Tibial nerve (tissue), 4 donors: ENCODE measurements at regions not wholly inside any gene's neighbourhood (a gene's known extent, or its start where the extent isn't known, plus 50 kb on each side); places are given as distances from the start of the nearest gene placed in this dataset.

ENCODE experiments used
- DNase-seq, 2 donors: peaks; one replicate each; pipeline ENCODE4 v3.0.0-alpha.2; 2019; ENCODE audit warnings: low spot score in 2 of 2
- H3K27ac ChIP-seq, 4 donors: fragments of 200-600 bp; sonication (generic) in 3 of 4; one replicate each; pipeline ENCODE4 v1.5.1; 2017 to 2019; ENCODE audit warnings: mild to moderate bottlenecking in 1 of 4
- H3K27me3 ChIP-seq, 2 donors: fragments of 200-600 bp; sonication (generic) in 1 of 2; one replicate each; pipeline versions ENCODE4 v1.5.1 to v1.6.0; 2017 to 2019
- H3K36me3 ChIP-seq, 3 donors: fragments of 200-600 bp; sonication (generic); one replicate each; pipeline ENCODE4 v1.5.1; 2018 to 2019
- H3K4me1 ChIP-seq, 4 donors: fragments of 200-600 bp; sonication (generic) in 3 of 4; one replicate each; pipeline ENCODE4 v1.5.1; 2017 to 2019
- H3K4me3 ChIP-seq, 4 donors: fragments of 200-600 bp; sonication (generic) in 3 of 4; one replicate each; pipeline ENCODE4 v1.5.1; 2017 to 2019; ENCODE audit warnings: mild to moderate bottlenecking in 1 of 4, moderate library complexity in 1 of 4
- H3K9me3 ChIP-seq, 4 donors: fragments of 200-600 bp; sonication (generic) in 3 of 4; one replicate each; pipeline ENCODE4 v1.5.1; 2017 to 2019
- EP300 ChIP-seq, 2 donors: sonication (generic); formaldehyde crosslinking; IDR thresholded peaks; one replicate each; pipeline ENCODE4 v1.6.1; 2017; ENCODE audit warnings: antibody characterized with exemption in 2 of 2, mild to moderate bottlenecking in 1 of 2
- POLR2A ChIP-seq, 2 donors: fragments of 450-650 bp; IDR thresholded peaks; one replicate each; pipeline ENCODE4 v1.6.1; 2017; ENCODE audit warnings: antibody characterized with exemption in 2 of 2, mild to moderate bottlenecking in 2 of 2, moderate library complexity in 2 of 2
- WGBS, 2 donors: methylation state at CpG; one replicate each; pipeline ENCODE4 v1.1.5; 2018; 5-methylcytosine and 5-hydroxymethylcytosine counted together
- TF ChIP-seq, protein P1 (sequence below), 5 experiments: fragments of 200-600 bp in 3 of 5; fragments of 450-650 bp in 2 of 5; sonication (generic) in 3 of 5; IDR thresholded peaks; one replicate each; pipeline ENCODE4 v1.5.1; 2016 to 2019; ENCODE audit warnings: antibody characterized with exemption in 5 of 5, mild to moderate bottlenecking in 3 of 5, moderate library complexity in 2 of 5

DNA sequence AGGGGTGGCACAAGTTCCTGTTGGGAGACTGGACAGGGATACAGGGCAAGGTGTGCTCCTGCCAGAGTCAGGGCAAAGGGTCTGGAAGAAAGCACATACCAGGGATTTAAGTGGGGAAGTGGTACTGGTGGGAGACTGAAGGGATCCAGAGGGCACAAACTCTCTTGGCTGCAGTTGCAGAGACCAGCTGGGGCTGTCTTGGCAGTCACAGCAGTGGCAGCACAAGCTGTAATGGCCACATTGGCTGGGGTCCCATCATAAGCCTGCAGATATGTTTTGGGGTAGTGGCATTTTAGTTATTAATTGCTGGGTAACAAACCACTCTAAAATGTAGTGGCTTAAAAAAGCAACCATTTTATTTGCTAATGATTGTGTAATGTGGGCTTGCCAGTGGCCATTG is 492.2 kb downstream of the ENC1 start:
- H3K36me3 ChIP-seq: no peaks in the 10 kb centered on the region
- no peak for TF ChIP-seq EP300 (IDR thresholded peaks at IDR 0.05)
- TF ChIP-seq, protein P1, sequence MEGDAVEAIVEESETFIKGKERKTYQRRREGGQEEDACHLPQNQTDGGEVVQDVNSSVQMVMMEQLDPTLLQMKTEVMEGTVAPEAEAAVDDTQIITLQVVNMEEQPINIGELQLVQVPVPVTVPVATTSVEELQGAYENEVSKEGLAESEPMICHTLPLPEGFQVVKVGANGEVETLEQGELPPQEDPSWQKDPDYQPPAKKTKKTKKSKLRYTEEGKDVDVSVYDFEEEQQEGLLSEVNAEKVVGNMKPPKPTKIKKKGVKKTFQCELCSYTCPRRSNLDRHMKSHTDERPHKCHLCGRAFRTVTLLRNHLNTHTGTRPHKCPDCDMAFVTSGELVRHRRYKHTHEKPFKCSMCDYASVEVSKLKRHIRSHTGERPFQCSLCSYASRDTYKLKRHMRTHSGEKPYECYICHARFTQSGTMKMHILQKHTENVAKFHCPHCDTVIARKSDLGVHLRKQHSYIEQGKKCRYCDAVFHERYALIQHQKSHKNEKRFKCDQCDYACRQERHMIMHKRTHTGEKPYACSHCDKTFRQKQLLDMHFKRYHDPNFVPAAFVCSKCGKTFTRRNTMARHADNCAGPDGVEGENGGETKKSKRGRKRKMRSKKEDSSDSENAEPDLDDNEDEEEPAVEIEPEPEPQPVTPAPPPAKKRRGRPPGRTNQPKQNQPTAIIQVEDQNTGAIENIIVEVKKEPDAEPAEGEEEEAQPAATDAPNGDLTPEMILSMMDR (IDR thresholded peaks at IDR 0.05): no peak
- TF ChIP-seq POLR2A (IDR thresholded peaks at IDR 0.05): no peak
- no peak for DNase-seq

DNA sequence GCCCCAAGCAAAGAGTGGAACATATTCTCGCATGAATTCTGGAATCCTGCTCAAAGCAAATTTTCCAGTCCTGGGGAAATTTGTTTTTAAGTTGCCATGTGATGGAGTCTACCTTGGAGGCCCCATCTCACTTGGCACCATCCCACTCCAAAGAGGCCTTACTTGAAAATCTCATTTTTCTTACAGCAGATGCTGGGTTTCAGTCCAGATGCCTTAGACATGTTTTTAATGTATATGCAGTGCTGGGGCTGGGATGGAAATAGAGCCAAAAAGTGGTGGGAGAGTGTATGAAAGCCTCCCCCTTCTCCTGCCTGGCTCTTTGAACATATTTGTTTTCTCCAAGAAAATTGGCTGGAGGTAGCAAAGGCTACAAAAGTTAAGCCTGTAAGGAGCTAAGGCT is 493.7 kb downstream of the ENC1 start:
- WGBS, 2 donors: 94 to 96% methylated on average over 1 of the region's 1 CpG
- no peaks in the 10 kb centered on the region for H3K27me3 ChIP-seq
- DNase-seq: no peak
- no peak overlapping the region for H3K27ac ChIP-seq
- TF ChIP-seq EP300 (IDR thresholded peaks at IDR 0.05) (no peak), POLR2A (IDR thresholded peaks at IDR 0.05) (no peak)
- TF ChIP-seq, protein P1 (IDR thresholded peaks at IDR 0.05): no peak
- H3K9me3 ChIP-seq: no peaks in the 10 kb centered on the region
- H3K4me1 ChIP-seq: no peaks in the 10 kb centered on the region
- H3K4me3 ChIP-seq: no peak overlapping the region
- no peaks in the 10 kb centered on the region for H3K36me3 ChIP-seq

More for the DNA sequence above, 492.2 kb downstream of the ENC1 start:
- no peaks in the 10 kb centered on the region for H3K4me1 ChIP-seq
- H3K27me3 ChIP-seq: no peaks in the 10 kb centered on the region
- no peak overlapping the region for H3K4me3 ChIP-seq
- no peak overlapping the region for H3K27ac ChIP-seq
- no peaks in the 10 kb centered on the region for H3K9me3 ChIP-seq

- H3K9me3 ChIP-seq: no peaks in the 10 kb centered on the region
- no peaks in the 10 kb centered on the region for H3K27me3 ChIP-seq
- H3K27ac ChIP-seq: no peak overlapping the region
- no peak for DNase-seq
- no peaks in the 10 kb centered on the region for H3K36me3 ChIP-seq
- TF ChIP-seq EP300 (IDR thresholded peaks at IDR 0.05): no peak
- TF ChIP-seq POLR2A (IDR thresholded peaks at IDR 0.05): no peak
- TF ChIP-seq, protein P1 (IDR thresholded peaks at IDR 0.05): no peak
- no peak overlapping the region for H3K4me3 ChIP-seq
- no peaks in the 10 kb centered on the region for H3K4me1 ChIP-seq
- 89 to 90% methylated on average over 9 of the region's 9 CpGs for WGBS, 2 donors
These were observed 494.6 kb downstream of the ENC1 start for GRCh38 chr5:74145951-74146350.

DNA sequence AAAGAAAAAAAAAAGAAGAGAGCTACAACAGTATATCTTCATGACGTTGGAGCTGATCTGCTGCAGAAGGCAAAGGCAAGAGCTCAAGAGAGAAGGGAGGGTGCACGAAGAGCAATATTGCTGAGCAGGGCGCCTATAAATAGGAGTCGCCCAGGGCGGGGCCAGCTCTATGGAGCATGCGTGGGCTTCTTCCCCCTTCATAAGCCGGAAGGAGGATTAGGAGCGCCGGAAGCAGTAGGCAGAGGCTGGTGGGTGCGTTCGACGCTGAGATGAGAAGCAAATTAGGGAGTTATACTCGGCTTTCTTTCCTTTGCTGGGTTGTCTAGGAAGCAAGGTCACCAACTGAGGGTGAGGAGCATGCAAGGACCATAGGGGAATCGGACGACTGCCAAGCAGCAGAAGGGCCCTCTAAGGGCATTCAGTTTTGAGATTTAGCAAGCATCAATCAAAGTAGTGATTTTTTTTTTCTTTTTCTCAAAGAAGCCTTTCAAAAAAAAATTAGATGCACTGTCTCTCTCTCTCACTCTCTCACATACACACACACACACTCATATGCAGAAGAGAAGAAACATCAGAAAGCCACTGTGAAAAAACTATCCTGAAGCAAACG is 496.7 kb downstream of the ENC1 start:
- Histone ChIP-seq H3K27ac (no peak overlapping the region), H3K27me3 (no peaks in the 10 kb centered on the region), H3K4me3 (no peak overlapping the region), H3K36me3 (no peaks in the 10 kb centered on the region), H3K4me1 (no peaks in the 10 kb centered on the region), H3K9me3 (no peaks in the 10 kb centered on the region)
- no peak for DNase-seq
- no peak for TF ChIP-seq POLR2A (IDR thresholded peaks at IDR 0.05)
- TF ChIP-seq, protein P1 (IDR thresholded peaks at IDR 0.05): no peak
- WGBS, 2 donors: 57 to 68% methylated on average over 16 of the region's 16 CpGs

DNA sequence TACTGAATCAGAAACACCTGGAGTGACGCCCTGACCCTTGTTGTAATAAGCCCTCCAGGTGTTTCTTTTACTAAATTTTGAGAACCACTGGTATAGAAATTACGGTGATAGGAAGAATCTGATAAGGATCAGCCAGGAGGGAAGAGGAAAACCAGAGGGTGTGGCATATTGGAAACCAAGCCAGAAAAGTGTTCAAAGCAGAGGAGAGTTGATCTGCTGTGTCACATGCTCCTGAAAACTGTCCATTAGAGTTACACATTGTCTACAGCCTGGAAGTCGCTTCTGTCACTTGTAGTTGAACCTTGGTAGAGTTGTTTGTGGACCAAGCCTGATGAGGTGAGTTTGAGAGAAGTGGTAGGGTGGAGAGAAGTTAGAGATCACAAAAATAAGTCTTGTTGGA is 497.4 kb downstream of the ENC1 start:
- no peaks in the 10 kb centered on the region for H3K27me3 ChIP-seq
- 84 to 88% methylated on average over 3 of the region's 3 CpGs for WGBS, 2 donors
- no peak overlapping the region for H3K4me3 ChIP-seq

More for the DNA sequence above, 497.4 kb downstream of the ENC1 start:
- Histone ChIP-seq H3K9me3 (no peaks in the 10 kb centered on the region), H3K27ac (no peak overlapping the region), H3K36me3 (no peaks in the 10 kb centered on the region), H3K4me1 (no peaks in the 10 kb centered on the region)
- TF ChIP-seq, protein P1 (IDR thresholded peaks at IDR 0.05): no peak
- no peak for TF ChIP-seq EP300 (IDR thresholded peaks at IDR 0.05)
- TF ChIP-seq POLR2A (IDR thresholded peaks at IDR 0.05): no peak
- no peak for DNase-seq
